GM21390 (cell line): ENCODE measurements at regions not wholly inside any gene's neighbourhood (a gene's known extent, or its start where the extent isn't known, plus 50 kb on each side); places are given as distances from the start of the nearest gene placed in this dataset.
A peak's percentile ranks its signal among the peaks of the same experiment; 100 is the strongest.
"Not testable (repeated sequence)": the region's sequence is repeated elsewhere in the genome, so short reads cannot be mapped to it uniquely, and the experiment has no call there.

Experiments used
- ATAC-seq: cut with Tn5 transposase; IDR thresholded peaks from one replicate; pipeline ENCODE4 v1.9.1; 2021; ENCODE audit not compliant: unreplicated experiment

- ATAC-seq, result no peak
Observed at GRCh38 chr21:35197992-35198431, 148.9 kb upstream of the RUNX1 start.

- ATAC-seq, result no peak
Observed at GRCh38 chr21:35197191-35197590, 148.1 kb upstream of the RUNX1 start.

- ATAC-seq, result no peak
Observed at GRCh38 chr21:35196128-35196527, 147.0 kb upstream of the RUNX1 start.

DNA sequence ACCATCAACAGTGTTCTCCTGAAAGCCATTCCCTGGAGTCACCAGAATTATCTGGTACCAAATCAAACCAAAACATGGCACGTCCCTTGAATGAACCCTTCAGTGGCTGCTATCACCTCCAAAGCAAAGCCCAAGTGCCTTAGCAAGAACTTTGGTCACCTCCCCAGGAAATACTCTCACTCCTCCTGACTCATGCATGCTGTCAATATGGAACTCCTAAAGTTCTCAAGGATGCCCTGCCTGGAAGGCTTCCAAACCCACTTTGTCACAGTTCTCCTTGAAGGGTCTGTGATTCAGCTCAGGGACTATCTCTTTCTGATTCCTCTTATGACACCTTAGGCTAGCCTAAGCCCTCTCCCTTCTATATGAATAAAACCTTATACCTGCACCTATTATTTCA, 146.1 kb upstream of the RUNX1 start:
- ATAC-seq, result no peak

DNA sequence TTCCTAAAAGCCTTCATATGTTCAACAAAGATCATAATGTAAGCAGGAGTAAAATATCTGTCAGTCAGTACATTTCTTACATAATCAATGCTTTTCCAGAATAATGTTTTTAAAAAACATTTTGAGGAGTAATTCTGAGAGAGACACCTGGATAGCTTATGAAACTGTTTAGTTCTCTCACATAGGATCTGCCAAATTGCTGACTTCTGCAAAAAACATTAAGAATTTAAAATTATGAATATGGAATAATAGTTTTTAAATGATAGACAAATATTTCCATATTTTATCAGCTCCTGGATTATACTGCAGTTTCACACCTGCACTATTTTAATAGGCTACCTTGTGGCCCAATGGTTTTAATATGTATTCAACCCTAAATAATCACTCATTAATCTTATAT, 142.7 kb upstream of the RUNX1 start:
- no peak for ATAC-seq

GRCh38 chr21:35191128-35191527, 142.0 kb upstream of the RUNX1 start:
- ATAC-seq, result no peak

DNA sequence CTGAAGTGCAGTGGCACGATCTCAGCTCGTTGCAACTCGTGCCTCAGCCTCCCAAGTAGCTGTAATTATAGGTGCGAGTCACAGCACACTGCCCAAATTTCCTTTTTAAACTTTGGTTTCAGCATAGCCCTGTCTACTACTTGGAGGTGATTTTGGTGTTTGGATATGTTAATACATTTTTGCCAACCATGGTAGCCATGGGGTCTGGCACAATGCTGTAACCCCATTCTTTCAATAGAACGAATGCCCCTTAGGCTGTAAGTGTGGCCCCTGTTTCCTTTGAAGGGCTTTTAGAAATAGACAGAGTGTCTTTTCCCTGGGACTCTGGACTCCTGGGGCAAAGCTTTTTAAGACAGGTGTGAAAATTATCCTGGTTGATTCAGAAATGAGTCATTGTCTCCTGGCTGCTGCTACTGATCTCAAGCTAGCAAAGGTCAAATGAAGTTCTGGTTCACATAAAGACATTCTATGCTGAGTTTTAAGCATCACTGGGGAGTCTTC, 141.1 kb upstream of the RUNX1 start:
- ATAC-seq, result no peak

- peak; percentile 89 for ATAC-seq
Observed at GRCh38 chr21:35189077-35189863, 140.2 kb upstream of the RUNX1 start.

GRCh38 chr21:35183389-35183788, 134.3 kb upstream of the RUNX1 start:
- ATAC-seq, result not testable (repeated sequence)

- no peak for ATAC-seq
Observed at GRCh38 chr21:35179990-35180540, 131.0 kb upstream of the RUNX1 start.

- ATAC-seq, result no peak
Observed at GRCh38 chr21:35178827-35179226, 129.7 kb upstream of the RUNX1 start.

DNA sequence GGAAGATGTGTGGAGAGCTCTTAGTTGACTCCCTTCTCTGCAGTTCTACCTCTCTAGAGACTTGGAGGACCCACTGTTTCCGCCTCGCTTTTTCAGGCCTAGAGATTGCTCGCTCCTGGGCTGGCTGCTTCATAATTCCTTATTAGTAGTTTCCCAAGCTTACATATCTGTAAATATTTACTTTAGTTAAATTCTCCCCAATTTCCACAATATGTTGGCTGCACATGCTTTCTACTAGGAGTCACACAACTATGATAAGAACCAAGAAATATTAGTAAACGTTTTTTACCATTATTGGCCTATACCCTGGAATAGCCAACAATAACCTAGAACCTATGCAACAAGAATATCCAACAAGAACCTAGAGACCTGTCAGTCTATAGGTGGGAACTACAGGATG, 129.0 kb upstream of the RUNX1 start:
- no peak for ATAC-seq

DNA sequence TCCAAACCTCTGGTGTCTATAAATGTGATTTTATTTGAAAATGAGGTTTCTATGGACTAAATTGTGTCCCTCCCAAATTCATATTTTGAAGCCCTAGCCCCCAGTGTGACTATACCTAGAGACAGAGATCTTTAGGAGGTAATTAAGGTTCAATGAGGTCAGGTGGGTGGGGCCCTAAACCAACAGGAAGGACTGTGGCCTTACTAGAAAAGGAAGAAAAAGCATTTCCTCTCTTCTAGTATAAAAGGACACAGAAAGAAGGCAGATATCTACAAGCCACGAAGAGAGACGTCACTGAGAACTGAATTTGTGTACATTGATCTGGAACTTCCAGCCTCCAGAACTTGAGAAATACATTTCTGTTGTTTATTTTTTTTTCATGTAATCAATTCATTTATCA, 123.1 kb upstream of the RUNX1 start:
- ATAC-seq, result no peak

GRCh38 chr21:35171385-35171784, 122.3 kb upstream of the RUNX1 start:
- no peak for ATAC-seq

- no peak for ATAC-seq
Observed at GRCh38 chr21:35170818-35171217, 121.7 kb upstream of the RUNX1 start.

DNA sequence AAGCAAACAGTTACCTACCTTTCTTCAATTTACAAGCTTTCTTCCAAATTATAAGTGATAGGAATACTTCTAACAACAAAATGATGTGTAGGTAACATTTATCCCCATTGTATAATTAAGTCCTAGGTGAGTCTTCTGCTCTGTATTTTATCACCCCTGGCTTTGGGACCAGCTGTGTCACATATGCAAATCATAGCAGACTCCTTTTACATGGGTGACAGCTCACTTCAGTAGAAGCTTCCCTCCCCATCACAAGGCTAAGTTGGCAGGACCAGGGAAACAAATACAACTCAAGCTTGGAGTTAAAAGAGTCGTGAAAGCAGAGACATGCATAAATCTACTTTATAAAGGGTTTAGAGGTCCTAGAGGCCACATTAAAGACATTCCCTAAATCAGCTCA, 121.1 kb upstream of the RUNX1 start:
- ATAC-seq, result no peak

DNA sequence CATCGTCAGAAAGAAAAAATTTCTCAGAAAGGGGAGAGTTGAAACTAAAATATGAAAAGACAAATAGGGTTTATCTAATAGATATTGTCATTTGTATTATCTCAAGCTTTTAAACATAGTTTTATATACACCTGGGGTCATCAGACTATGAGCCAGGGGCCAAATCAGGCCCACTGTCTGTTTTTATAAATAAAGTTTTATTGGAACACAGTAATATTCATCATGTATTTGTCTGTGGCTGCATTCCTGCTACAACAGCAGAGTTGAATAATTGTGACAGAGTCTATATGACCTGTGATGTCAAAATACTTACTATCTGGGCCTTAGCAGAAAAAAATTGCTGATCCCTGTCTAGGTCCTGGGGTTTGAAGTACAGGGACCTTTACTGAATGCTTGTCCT, 120.5 kb upstream of the RUNX1 start:
- no peak for ATAC-seq

DNA sequence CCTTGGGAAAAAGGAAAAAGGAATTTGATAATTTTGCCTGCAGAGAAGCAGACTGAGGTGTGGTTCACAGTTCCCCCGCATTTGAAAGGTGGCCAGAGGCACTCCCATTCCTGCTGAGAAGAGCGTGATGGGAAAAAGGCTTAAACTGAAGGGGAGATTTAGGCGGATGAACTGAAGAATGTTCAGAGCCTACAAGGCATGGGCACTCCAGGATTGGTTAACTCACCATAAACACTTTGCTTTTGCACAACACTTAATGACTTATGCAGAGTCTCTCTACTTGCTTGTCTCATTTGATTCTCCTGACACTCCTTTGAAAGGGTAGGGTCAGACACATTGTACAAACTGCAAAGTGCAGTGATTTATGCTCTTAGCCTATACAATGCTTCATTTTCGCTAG, 119.6 kb upstream of the RUNX1 start:
- no peak for ATAC-seq

GRCh38 chr21:35164971-35165483, 115.9 kb upstream of the RUNX1 start:
- no peak for ATAC-seq

- ATAC-seq, result no peak
Observed at GRCh38 chr21:35164380-35164779, 115.3 kb upstream of the RUNX1 start.

- ATAC-seq, result no peak
Observed at GRCh38 chr21:35163411-35163810, 114.3 kb upstream of the RUNX1 start.

- ATAC-seq, result no peak
Observed at GRCh38 chr21:35162831-35163230, 113.7 kb upstream of the RUNX1 start.
